Left colon (tissue), 2 donors: ENCODE measurements at regions not wholly inside any gene's neighbourhood (a gene's known extent, or its start where the extent isn't known, plus 50 kb on each side); places are given as distances from the start of the nearest gene placed in this dataset.

Source experiments
- ATAC-seq: fragments of 200-7000 bp; cut with Tn5 transposase; one replicate; pipeline ENCODE4 v1.9.1; 2020; ENCODE audit warnings: mild to moderate bottlenecking, moderate library complexity
- DNase-seq, 2 donors: peaks; one replicate each; pipeline ENCODE4 v3.0.0-alpha.2; 2020
- intact Hi-C, 2 donors: fragments of 100-400 bp; cut with DNase I in 1 of 2; cut with micrococcal nuclease in 1 of 2; formaldehyde crosslinking; loops; one replicate each; pipeline versions ENCODE4 v1.11.2 to v1.14.0; 2022; cut with DNase I, micrococcal nuclease
- donor health status: DM: no; HTN: no; CAD: no.
- donor health status: DM: yes; HTN: yes; CAD: no.

- no peak for ATAC-seq
- no peak for DNase-seq
- intact Hi-C loops = no loop called here
Observed at GRCh38 chr13:61810065-61810464, 394.4 kb upstream of the PCDH20 start.

- ATAC-seq (no peak), DNase-seq (no peak)
- intact Hi-C loops = no loop called here
Observed at GRCh38 chr13:61797397-61797796, 381.7 kb upstream of the PCDH20 start.

GRCh38 chr13:61795580-61795979 is 379.9 kb upstream of the PCDH20 start:
- intact Hi-C loops = no loop called here
- ATAC-seq = no peak

GRCh38 chr13:61779456-61779855 is 363.8 kb upstream of the PCDH20 start:
- no peak for ATAC-seq
- no peak for DNase-seq
- intact Hi-C loops = no loop called here

More at GRCh38 chr13:61795580-61795979, 379.9 kb upstream of the PCDH20 start:
- DNase-seq = no peak

- DNase-seq (no peak), ATAC-seq (no peak)
- intact Hi-C loops = no loop called here
Observed at GRCh38 chr13:61778531-61778930, 362.9 kb upstream of the PCDH20 start.

- DNase-seq (no peak), ATAC-seq (no peak)
- intact Hi-C loops = no loop called here
Observed at GRCh38 chr13:61777899-61778298, 362.2 kb upstream of the PCDH20 start.

- no peak for ATAC-seq
- intact Hi-C loops = no loop called here
- DNase-seq = no peak
Observed at GRCh38 chr13:61777271-61777670, 361.6 kb upstream of the PCDH20 start.

GRCh38 chr13:61774903-61775302 is 359.3 kb upstream of the PCDH20 start:
- intact Hi-C loops = no loop called here
- ATAC-seq (no peak), DNase-seq (no peak)

- intact Hi-C loops = no loop called here
- ATAC-seq (no peak), DNase-seq (no peak)
Observed at GRCh38 chr13:61770681-61771080, 355.0 kb upstream of the PCDH20 start.

GRCh38 chr13:61768175-61768574 is 352.5 kb upstream of the PCDH20 start:
- no peak for ATAC-seq
- intact Hi-C loops = no loop called here
- no peak for DNase-seq

GRCh38 chr13:61766667-61767058 is 351.0 kb upstream of the PCDH20 start:
- no peak for DNase-seq
- intact Hi-C loops = no loop called here
- ATAC-seq = no peak

- intact Hi-C loops = no loop called here
- ATAC-seq = no peak
Observed at GRCh38 chr13:61765940-61766666, 350.5 kb upstream of the PCDH20 start.

GRCh38 chr13:61765181-61765742 is 349.6 kb upstream of the PCDH20 start:
- no peak for DNase-seq
- intact Hi-C loops = no loop called here
- ATAC-seq = no peak

More at GRCh38 chr13:61765940-61766666, 350.5 kb upstream of the PCDH20 start:
- DNase-seq = no peak

- intact Hi-C loops = no loop called here
- no peak for ATAC-seq
- no peak for DNase-seq
Observed at GRCh38 chr13:61761690-61762089, 346.0 kb upstream of the PCDH20 start.

- no peak for ATAC-seq
- intact Hi-C loops = no loop called here
- DNase-seq = no peak
Observed at GRCh38 chr13:61760102-61760501, 344.5 kb upstream of the PCDH20 start.

- no peak for ATAC-seq
- intact Hi-C loops = no loop called here
Observed at GRCh38 chr13:61756031-61756430, 340.4 kb upstream of the PCDH20 start.

GRCh38 chr13:61751039-61751438 is 335.4 kb upstream of the PCDH20 start:
- ATAC-seq (no peak), DNase-seq (no peak)
- intact Hi-C loops = no loop called here

More at GRCh38 chr13:61756031-61756430, 340.4 kb upstream of the PCDH20 start:
- DNase-seq = no peak

GRCh38 chr13:61738236-61738750 is 322.6 kb upstream of the PCDH20 start:
- intact Hi-C loops = no loop called here
- DNase-seq = no peak
- ATAC-seq = no peak

- intact Hi-C loops = no loop called here
- DNase-seq (no peak), ATAC-seq (no peak)
Observed at GRCh38 chr13:61734683-61735082, 319.0 kb upstream of the PCDH20 start.

- no peak for DNase-seq
- no peak for ATAC-seq
- intact Hi-C loops = no loop called here
Observed at GRCh38 chr13:61728471-61728870, 312.8 kb upstream of the PCDH20 start.

- intact Hi-C loops = no loop called here
- ATAC-seq (no peak), DNase-seq (no peak)
Observed at GRCh38 chr13:61727767-61728166, 312.1 kb upstream of the PCDH20 start.
